SK-N-SH treated with all-trans-retinoic acid at 6 μM for 48 hours (cell line): ENCODE measurements at regions not wholly inside any gene's neighbourhood (a gene's known extent, or its start where the extent isn't known, plus 50 kb on each side); places are given as distances from the start of the nearest gene placed in this dataset.

Source experiments
- ATAC-seq: fragments of 200-7000 bp; cut with Tn5 transposase; 3 replicates; pipeline ENCODE4 v1.9.1; 2020; ENCODE audit warnings: mild to moderate bottlenecking, moderate library complexity
- ARNTL ChIP-seq: fragments of 450-650 bp; formaldehyde crosslinking; IDR thresholded peaks from 2 replicates; pipeline ENCODE4 v1.5.0; 2020; ENCODE audit warnings: low read depth, mild to moderate bottlenecking, moderate library complexity, borderline replicate concordance
- CSDC2 ChIP-seq: fragments of 250-450 bp; sonication (Bioruptor Pico); IDR thresholded peaks from 2 replicates; pipeline ENCODE4 v1.5.0; 2020; ENCODE audit warnings: mild to moderate bottlenecking, moderate library complexity
- CSRNP3 ChIP-seq: fragments of 250-450 bp; sonication (Bioruptor Pico); IDR thresholded peaks from 2 replicates; pipeline ENCODE4 v1.5.1; 2021; ENCODE audit warnings: mild to moderate bottlenecking, moderate library complexity
- ESRRG ChIP-seq: fragments of 250-450 bp; sonication (Bioruptor Pico); IDR thresholded peaks from 2 replicates; pipeline ENCODE4 v1.6.1; 2021; ENCODE audit warnings: mild to moderate bottlenecking
- ISL1 ChIP-seq: fragments of 250-450 bp; sonication (Bioruptor Pico); IDR thresholded peaks from 2 replicates; pipeline ENCODE4 v2.1.2; 2022; ENCODE audit warnings: mild to moderate bottlenecking, moderate library complexity
- PPARA ChIP-seq: fragments of 250-450 bp; sonication (Bioruptor Pico); IDR thresholded peaks from 2 replicates; pipeline ENCODE4 v1.5.0; 2020; ENCODE audit warnings: mild to moderate bottlenecking, borderline replicate concordance
- RARB ChIP-seq: fragments of 250-450 bp; sonication (Bioruptor Pico); IDR thresholded peaks from 2 replicates; pipeline ENCODE4 v1.8.0; 2021; ENCODE audit warnings: mild to moderate bottlenecking, moderate library complexity
- TCF4 ChIP-seq: fragments of 250-450 bp; sonication (Bioruptor Pico); IDR thresholded peaks from 2 replicates; pipeline ENCODE4 v1.8.0; 2021; ENCODE audit warnings: mild to moderate bottlenecking, moderate library complexity, borderline replicate concordance
- TOX ChIP-seq: fragments of 250-450 bp; sonication (Bioruptor Pico); IDR thresholded peaks from 2 replicates; pipeline ENCODE4 v1.8.0; 2021; ENCODE audit warnings: mild to moderate bottlenecking, moderate library complexity, borderline replicate concordance
- ZC3H10 ChIP-seq: fragments of 250-450 bp; sonication (Bioruptor Pico); IDR thresholded peaks from 2 replicates; pipeline ENCODE4 v1.5.1; 2021; ENCODE audit warnings: mild to moderate bottlenecking, moderate library complexity
- ZFP3 ChIP-seq: fragments of 250-450 bp; sonication (Bioruptor Pico); IDR thresholded peaks from 2 replicates; pipeline ENCODE4 v1.5.0; 2020; ENCODE audit warnings: mild to moderate bottlenecking, moderate library complexity
- ZFP30 ChIP-seq: fragments of 450-650 bp; formaldehyde crosslinking; IDR thresholded peaks from 2 replicates; pipeline ENCODE4 v1.5.0; 2022; ENCODE audit warnings: mild to moderate bottlenecking, moderate library complexity
- ZNF565 ChIP-seq: fragments of 450-650 bp; formaldehyde crosslinking; conservative IDR thresholded peaks from 2 replicates; pipeline ENCODE4 v1.5.0; 2020; ENCODE audit warnings: low read depth, mild to moderate bottlenecking, moderate library complexity
- ZNF70 ChIP-seq: fragments of 450-650 bp; formaldehyde crosslinking; IDR thresholded peaks from 2 replicates; pipeline ENCODE4 v1.5.0; 2020; ENCODE audit warnings: mild to moderate bottlenecking, moderate library complexity
- ZNF8 ChIP-seq: fragments of 450-650 bp; formaldehyde crosslinking; IDR thresholded peaks from 2 replicates; pipeline ENCODE4 v1.5.0; 2020; ENCODE audit warnings: mild to moderate bottlenecking, moderate library complexity
- TF ChIP-seq, protein P1 (sequence below): fragments of 250-450 bp; sonication (Bioruptor Pico); IDR thresholded peaks from 2 replicates; pipeline ENCODE4 v1.8.0; 2020; ENCODE audit warnings: mild to moderate bottlenecking, moderate library complexity, borderline replicate concordance
- TF ChIP-seq, protein P2 (sequence below): fragments of 250-450 bp; sonication (Bioruptor Pico); IDR thresholded peaks from 2 replicates; pipeline ENCODE4 v1.5.0; 2020; ENCODE audit warnings: mild to moderate bottlenecking, moderate library complexity
- TF ChIP-seq, protein P3 (sequence below): fragments of 250-450 bp; sonication (Bioruptor Pico); IDR thresholded peaks from 2 replicates; pipeline ENCODE4 v1.8.0; 2021; ENCODE audit warnings: low read depth, mild to moderate bottlenecking, moderate library complexity, borderline replicate concordance

DNA sequence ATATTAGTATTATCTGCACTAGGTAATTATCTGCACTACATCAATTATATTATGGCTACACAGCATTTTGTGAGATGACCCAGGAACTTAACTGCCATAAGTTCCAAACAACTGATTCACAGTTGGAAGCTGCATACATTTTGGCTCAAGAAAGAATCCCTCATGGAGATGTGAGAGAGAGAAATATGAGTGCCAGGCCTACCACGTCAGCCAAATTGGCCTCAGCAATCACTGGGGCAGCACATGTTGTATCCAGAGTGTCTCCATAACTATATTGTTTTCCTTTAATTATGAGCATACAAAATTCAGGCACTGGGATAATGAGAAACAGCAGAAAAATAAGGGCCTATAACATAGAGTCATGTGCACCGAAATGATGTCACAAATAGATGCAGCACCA is 174.2 kb upstream of the DMD start:
- no peak for TF ChIP-seq CSDC2 (CRISPR knock-in tag)
- no peak for ATAC-seq

- ATAC-seq = no peak
- TF ChIP-seq ZFP30 (CRISPR knock-in tag) (no peak), ZNF8 (CRISPR knock-in tag) (no peak)
- TF ChIP-seq, protein P1, sequence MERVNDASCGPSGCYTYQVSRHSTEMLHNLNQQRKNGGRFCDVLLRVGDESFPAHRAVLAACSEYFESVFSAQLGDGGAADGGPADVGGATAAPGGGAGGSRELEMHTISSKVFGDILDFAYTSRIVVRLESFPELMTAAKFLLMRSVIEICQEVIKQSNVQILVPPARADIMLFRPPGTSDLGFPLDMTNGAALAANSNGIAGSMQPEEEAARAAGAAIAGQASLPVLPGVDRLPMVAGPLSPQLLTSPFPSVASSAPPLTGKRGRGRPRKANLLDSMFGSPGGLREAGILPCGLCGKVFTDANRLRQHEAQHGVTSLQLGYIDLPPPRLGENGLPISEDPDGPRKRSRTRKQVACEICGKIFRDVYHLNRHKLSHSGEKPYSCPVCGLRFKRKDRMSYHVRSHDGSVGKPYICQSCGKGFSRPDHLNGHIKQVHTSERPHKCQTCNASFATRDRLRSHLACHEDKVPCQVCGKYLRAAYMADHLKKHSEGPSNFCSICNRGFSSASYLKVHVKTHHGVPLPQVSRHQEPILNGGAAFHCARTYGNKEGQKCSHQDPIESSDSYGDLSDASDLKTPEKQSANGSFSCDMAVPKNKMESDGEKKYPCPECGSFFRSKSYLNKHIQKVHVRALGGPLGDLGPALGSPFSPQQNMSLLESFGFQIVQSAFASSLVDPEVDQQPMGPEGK (CRISPR knock-in tag) = no peak
- TF ChIP-seq, protein P2, sequence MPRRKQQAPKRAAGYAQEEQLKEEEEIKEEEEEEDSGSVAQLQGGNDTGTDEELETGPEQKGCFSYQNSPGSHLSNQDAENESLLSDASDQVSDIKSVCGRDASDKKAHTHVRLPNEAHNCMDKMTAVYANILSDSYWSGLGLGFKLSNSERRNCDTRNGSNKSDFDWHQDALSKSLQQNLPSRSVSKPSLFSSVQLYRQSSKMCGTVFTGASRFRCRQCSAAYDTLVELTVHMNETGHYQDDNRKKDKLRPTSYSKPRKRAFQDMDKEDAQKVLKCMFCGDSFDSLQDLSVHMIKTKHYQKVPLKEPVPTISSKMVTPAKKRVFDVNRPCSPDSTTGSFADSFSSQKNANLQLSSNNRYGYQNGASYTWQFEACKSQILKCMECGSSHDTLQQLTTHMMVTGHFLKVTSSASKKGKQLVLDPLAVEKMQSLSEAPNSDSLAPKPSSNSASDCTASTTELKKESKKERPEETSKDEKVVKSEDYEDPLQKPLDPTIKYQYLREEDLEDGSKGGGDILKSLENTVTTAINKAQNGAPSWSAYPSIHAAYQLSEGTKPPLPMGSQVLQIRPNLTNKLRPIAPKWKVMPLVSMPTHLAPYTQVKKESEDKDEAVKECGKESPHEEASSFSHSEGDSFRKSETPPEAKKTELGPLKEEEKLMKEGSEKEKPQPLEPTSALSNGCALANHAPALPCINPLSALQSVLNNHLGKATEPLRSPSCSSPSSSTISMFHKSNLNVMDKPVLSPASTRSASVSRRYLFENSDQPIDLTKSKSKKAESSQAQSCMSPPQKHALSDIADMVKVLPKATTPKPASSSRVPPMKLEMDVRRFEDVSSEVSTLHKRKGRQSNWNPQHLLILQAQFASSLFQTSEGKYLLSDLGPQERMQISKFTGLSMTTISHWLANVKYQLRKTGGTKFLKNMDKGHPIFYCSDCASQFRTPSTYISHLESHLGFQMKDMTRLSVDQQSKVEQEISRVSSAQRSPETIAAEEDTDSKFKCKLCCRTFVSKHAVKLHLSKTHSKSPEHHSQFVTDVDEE (CRISPR knock-in tag) = no peak
Observed at GRCh38 chrX:33379839-33380238, 168.5 kb upstream of the DMD start.

- ATAC-seq = no peak
- no peak for TF ChIP-seq ZNF565 (CRISPR knock-in tag)
- no peak for TF ChIP-seq RARB (CRISPR knock-in tag)
- no peak for TF ChIP-seq ZC3H10
- TF ChIP-seq ZNF8 (CRISPR knock-in tag) = no peak
- TF ChIP-seq PPARA (CRISPR knock-in tag) = no peak
- TF ChIP-seq TOX (CRISPR knock-in tag) = no peak
- TF ChIP-seq, protein P2 (CRISPR knock-in tag) = no peak
- TF ChIP-seq CSDC2 (CRISPR knock-in tag) = no peak
- no peak for TF ChIP-seq ZNF70 (CRISPR knock-in tag)
- TF ChIP-seq ZFP3 (CRISPR knock-in tag) = no peak
- TF ChIP-seq CSRNP3 (CRISPR knock-in tag) = no peak
- TF ChIP-seq ARNTL (CRISPR knock-in tag) = no peak
- no peak for TF ChIP-seq TCF4 (CRISPR knock-in tag)
- no peak for TF ChIP-seq ESRRG
- TF ChIP-seq, protein P1 (CRISPR knock-in tag) = no peak
- TF ChIP-seq, protein P3, sequence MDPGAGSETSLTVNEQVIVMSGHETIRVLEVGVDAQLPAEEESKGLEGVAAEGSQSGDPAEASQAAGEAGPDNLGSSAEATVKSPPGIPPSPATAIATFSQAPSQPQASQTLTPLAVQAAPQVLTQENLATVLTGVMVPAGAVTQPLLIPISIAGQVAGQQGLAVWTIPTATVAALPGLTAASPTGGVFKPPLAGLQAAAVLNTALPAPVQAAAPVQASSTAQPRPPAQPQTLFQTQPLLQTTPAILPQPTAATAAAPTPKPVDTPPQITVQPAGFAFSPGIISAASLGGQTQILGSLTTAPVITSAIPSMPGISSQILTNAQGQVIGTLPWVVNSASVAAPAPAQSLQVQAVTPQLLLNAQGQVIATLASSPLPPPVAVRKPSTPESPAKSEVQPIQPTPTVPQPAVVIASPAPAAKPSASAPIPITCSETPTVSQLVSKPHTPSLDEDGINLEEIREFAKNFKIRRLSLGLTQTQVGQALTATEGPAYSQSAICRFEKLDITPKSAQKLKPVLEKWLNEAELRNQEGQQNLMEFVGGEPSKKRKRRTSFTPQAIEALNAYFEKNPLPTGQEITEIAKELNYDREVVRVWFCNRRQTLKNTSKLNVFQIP (CRISPR knock-in tag) = no peak
- no peak for TF ChIP-seq ZFP30 (CRISPR knock-in tag)
- no peak for TF ChIP-seq ISL1 (CRISPR knock-in tag)
Observed at GRCh38 chrX:33357606-33358005, 146.3 kb upstream of the DMD start.
